ENCODE measurements at regions not wholly inside any gene's neighbourhood (a gene's known extent, or its start where the extent isn't known, plus 50 kb on each side); places are given as distances from the start of the nearest gene placed in this dataset.

DNA sequence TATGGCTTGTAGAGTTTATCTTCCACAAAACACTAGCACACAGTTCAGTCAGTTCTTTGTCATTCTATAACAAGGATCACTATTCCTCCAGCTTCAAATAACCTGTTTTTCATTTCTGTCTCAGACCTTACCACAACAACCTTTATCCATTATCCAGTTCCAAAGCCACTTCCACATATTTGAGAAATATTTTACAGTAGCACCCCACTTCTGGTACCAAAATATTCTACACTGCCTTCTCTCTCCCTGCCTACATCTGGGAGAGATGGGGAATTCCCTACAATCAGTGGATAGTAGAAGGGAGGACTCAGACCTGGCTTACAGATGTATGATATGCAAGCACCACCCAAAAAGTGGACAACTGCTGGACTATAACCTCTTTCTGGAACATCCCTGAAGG, 651.4 kb downstream of the ADGRL2 start:
- Histone ChIP-seq H3K4me1 (no peaks in the 10 kb centered on the region), H3K36me3 (no peaks in the 10 kb centered on the region), H3K27me3 (no peaks in the 10 kb centered on the region), H3K4me3 (no peak overlapping the region), H3K9me3 (peaks cover 0 to 7% (median 6%) of the 10 kb centered on the region in 4 donors), H3K27ac (no peak overlapping the region)
- no peak for ATAC-seq (ENCODE audit: low FRiP score in 2 of 2)
- TF ChIP-seq, protein P1, sequence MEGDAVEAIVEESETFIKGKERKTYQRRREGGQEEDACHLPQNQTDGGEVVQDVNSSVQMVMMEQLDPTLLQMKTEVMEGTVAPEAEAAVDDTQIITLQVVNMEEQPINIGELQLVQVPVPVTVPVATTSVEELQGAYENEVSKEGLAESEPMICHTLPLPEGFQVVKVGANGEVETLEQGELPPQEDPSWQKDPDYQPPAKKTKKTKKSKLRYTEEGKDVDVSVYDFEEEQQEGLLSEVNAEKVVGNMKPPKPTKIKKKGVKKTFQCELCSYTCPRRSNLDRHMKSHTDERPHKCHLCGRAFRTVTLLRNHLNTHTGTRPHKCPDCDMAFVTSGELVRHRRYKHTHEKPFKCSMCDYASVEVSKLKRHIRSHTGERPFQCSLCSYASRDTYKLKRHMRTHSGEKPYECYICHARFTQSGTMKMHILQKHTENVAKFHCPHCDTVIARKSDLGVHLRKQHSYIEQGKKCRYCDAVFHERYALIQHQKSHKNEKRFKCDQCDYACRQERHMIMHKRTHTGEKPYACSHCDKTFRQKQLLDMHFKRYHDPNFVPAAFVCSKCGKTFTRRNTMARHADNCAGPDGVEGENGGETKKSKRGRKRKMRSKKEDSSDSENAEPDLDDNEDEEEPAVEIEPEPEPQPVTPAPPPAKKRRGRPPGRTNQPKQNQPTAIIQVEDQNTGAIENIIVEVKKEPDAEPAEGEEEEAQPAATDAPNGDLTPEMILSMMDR (IDR thresholded peaks at IDR 0.05): no peak
- TF ChIP-seq POLR2A (IDR thresholded peaks at IDR 0.05) (no peak), POLR2AphosphoS5 (IDR thresholded peaks at IDR 0.05) (no peak), EP300 (IDR thresholded peaks at IDR 0.05) (no peak)
- DNase-seq: no peak

DNA sequence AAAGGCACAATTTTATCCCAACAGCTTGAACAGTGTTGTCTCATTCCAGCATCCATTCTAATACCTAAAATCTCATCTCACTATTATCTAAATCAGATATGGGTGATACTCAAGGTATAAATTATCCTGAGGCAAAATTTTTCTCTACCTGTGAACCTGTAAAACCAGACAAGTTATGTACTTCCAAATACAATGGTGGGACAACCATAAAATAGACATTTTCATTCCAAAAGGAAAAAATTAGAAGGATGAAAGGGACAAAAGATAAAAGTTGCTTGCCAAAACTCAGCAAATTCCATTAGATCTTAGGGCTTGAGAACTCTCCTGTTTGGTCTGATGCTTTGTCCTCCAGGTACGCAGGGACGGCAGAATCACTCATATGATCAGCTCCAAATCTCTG, 650.5 kb downstream of the ADGRL2 start:
- Histone ChIP-seq H3K4me1 (no peaks in the 10 kb centered on the region), H3K9me3 (peaks cover 0 to 7% (median 6%) of the 10 kb centered on the region in 4 donors), H3K27me3 (no peaks in the 10 kb centered on the region), H3K27ac (no peak overlapping the region), H3K4me3 (no peak overlapping the region), H3K36me3 (no peaks in the 10 kb centered on the region)
- no peak for TF ChIP-seq POLR2A (IDR thresholded peaks at IDR 0.05)
- TF ChIP-seq, protein P1 (IDR thresholded peaks at IDR 0.05): no peak
- no peak for TF ChIP-seq EP300 (IDR thresholded peaks at IDR 0.05)
- TF ChIP-seq POLR2AphosphoS5 (IDR thresholded peaks at IDR 0.05): no peak
- DNase-seq (no peak), ATAC-seq (ENCODE audit: low FRiP score in 2 of 2) (no peak)
- 83 to 93% methylated on average over 2 of the region's 2 CpGs for WGBS, 2 donors

DNA sequence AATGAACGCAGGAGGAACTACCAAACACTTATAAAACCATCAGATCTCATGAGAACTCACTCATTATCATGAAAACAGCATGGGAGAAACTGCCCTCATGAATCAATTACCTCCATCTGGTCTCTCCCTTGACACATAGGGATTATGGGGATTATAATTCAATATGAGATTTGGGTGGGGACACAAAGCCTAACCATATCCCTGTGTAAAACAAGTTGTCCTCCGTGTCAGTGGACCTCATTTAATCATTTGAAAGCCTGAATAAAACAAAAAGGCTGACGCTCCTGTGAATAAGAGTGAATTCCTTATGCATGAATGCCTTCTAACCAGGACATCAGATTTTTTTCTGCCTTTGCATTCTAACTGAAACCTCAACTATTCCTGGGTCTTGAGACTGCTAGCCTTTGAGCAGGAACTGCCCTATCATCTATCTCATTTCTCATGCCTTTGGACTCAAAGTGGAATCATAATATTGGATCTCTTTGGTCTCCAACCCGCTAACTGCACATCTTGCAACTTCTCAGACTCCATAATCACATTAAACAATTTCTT, 648.8 kb downstream of the ADGRL2 start:
- ATAC-seq (ENCODE audit: low FRiP score in 2 of 2): no peak

DNA sequence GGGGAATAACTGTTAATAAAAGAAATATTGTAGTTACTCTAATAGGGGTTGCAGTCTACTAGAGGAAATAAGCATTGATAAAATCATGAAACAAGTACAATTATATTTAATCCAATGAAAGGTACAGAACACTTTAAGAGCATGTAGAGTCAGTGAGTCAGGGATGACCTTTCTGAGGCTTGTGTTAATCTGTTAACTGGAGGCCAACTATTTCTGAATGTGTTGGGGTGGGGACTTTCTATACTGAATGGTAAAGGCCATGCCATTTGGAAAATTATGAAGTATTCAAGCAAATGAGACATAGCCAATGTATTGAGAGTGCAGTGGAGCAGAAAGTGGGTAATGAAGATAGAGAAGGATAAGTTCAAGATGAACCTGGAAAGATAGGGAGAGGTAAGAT, 646.2 kb downstream of the ADGRL2 start:
- ATAC-seq (ENCODE audit: low FRiP score in 2 of 2) (no peak), DNase-seq (no peak)
- Histone ChIP-seq H3K4me3 (no peak overlapping the region), H3K9me3 (peaks cover 0 to 3% (median under 1%) of the 10 kb centered on the region in 4 donors), H3K4me1 (peaks cover 0 to 3% (median 0%) of the 10 kb centered on the region in 4 donors), H3K27ac (no peak overlapping the region), H3K27me3 (no peaks in the 10 kb centered on the region), H3K36me3 (no peaks in the 10 kb centered on the region)
- TF ChIP-seq, protein P1 (IDR thresholded peaks at IDR 0.05): no peak
- TF ChIP-seq EP300 (IDR thresholded peaks at IDR 0.05): no peak
- TF ChIP-seq POLR2AphosphoS5 (IDR thresholded peaks at IDR 0.05): no peak
- no peak for TF ChIP-seq POLR2A (IDR thresholded peaks at IDR 0.05)

More for the DNA sequence above, 648.8 kb downstream of the ADGRL2 start:
- Histone ChIP-seq H3K4me3 (no peak overlapping the region), H3K27me3 (no peaks in the 10 kb centered on the region), H3K9me3 (peaks cover 0 to 7% (median 6%) of the 10 kb centered on the region in 4 donors), H3K27ac (no peak overlapping the region), H3K36me3 (no peaks in the 10 kb centered on the region), H3K4me1 (peaks cover 0 to 3% (median 0%) of the 10 kb centered on the region in 4 donors)
- DNase-seq: no peak
- WGBS, 2 donors: 88 to 90% methylated on average over 4 of the region's 4 CpGs
- TF ChIP-seq POLR2A (IDR thresholded peaks at IDR 0.05) (no peak), POLR2AphosphoS5 (IDR thresholded peaks at IDR 0.05) (no peak)
- TF ChIP-seq, protein P1 (IDR thresholded peaks at IDR 0.05): no peak

DNA sequence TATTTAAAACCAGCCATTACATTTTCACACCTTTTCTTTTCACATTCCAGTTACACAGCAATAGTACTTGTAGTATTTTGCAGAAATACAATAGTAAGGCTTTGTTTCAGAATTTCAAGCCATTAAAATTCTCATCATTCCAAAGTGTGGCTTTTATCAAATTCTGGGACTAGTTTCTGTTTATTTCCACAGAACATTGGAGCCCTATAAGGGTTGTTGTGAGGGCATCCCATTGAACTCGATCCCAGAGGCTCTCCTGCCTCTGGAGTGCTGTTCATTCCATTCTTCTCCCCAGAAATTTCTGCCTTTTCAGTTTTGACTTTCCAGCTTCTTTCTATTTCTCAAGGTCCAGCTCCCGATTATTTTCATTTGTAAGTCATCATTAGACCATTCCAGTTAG, 645.5 kb downstream of the ADGRL2 start:
- no peak for ATAC-seq (ENCODE audit: low FRiP score in 2 of 2)
- Histone ChIP-seq H3K36me3 (no peaks in the 10 kb centered on the region), H3K27ac (no peak overlapping the region), H3K4me3 (no peak overlapping the region), H3K9me3 (no peaks in the 10 kb centered on the region), H3K27me3 (no peaks in the 10 kb centered on the region), H3K4me1 (peaks cover 0 to 3% (median 0%) of the 10 kb centered on the region in 4 donors)
- TF ChIP-seq, protein P1 (IDR thresholded peaks at IDR 0.05): no peak
- no peak for TF ChIP-seq POLR2AphosphoS5 (IDR thresholded peaks at IDR 0.05)
- TF ChIP-seq EP300 (IDR thresholded peaks at IDR 0.05): no peak
- TF ChIP-seq POLR2A (IDR thresholded peaks at IDR 0.05): no peak
- DNase-seq: no peak
- WGBS, 2 donors: 53 to 68% methylated on average over 2 of the region's 2 CpGs

Measured in upper lobe of left lung (tissue), 6 donors.